ENCODE measurements at regions not wholly inside any gene's neighbourhood (a gene's known extent, or its start where the extent isn't known, plus 50 kb on each side); places are given as distances from the start of the nearest gene placed in this dataset.

- H3K4me3 ChIP-seq (replicated peaks; ENCODE audit: low read depth, low read length) = no peak overlapping the region
- TF ChIP-seq CTCF (IDR thresholded peaks at IDR 0.05; ENCODE audit: low read length, missing control alignments) = no peak
- DNase-seq (ENCODE audit: low read depth) = no peak
These were observed 78.5 kb upstream of the SULT1C3 start for GRCh38 chr2:108161298-108161697.

- no peak for DNase-seq (ENCODE audit: low read depth)
- no peak for TF ChIP-seq CTCF (IDR thresholded peaks at IDR 0.05; ENCODE audit: low read length, missing control alignments)
- no peak overlapping the region for H3K4me3 ChIP-seq (replicated peaks; ENCODE audit: low read depth, low read length)
These were observed 75.5 kb upstream of the SULT1C3 start for GRCh38 chr2:108164318-108164717.

GRCh38 chr2:108165729-108166128 lies 74.0 kb upstream of the SULT1C3 start:
- no peak for DNase-seq (ENCODE audit: low read depth)
- H3K4me3 ChIP-seq (replicated peaks; ENCODE audit: low read depth, low read length) = no peak overlapping the region
- no peak for TF ChIP-seq CTCF (IDR thresholded peaks at IDR 0.05; ENCODE audit: low read length, missing control alignments)

DNA sequence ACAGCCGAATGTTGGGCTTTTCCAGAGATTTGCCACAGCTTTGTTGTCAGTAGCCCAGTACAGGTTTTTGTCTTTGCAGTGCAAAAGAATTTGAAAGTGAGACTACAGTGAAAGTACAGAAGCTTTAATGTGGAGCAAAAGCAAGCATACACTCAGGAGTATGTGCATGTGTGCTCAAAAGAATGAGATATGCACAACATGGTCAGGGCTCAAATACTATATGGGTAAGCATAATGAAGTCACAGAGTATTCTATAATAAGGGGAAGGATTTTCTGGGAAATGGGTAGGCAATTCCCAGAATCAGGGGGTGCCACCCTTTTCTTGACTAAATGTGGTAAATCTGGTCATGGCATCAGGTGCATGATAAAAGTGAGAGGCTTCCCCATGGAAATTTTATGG lies 72.1 kb upstream of the SULT1C3 start:
- no peak for DNase-seq (ENCODE audit: low read depth)
- H3K4me3 ChIP-seq (replicated peaks; ENCODE audit: low read depth, low read length) = no peak overlapping the region
- no peak for TF ChIP-seq CTCF (IDR thresholded peaks at IDR 0.05; ENCODE audit: low read length, missing control alignments)

GRCh38 chr2:108169982-108170625 lies 69.7 kb upstream of the SULT1C3 start:
- TF ChIP-seq CTCF (IDR thresholded peaks at IDR 0.05; ENCODE audit: low read length, missing control alignments) = peak; percentile 47
- no peak overlapping the region for H3K4me3 ChIP-seq (replicated peaks; ENCODE audit: low read depth, low read length)
- peak; percentile 40 for DNase-seq (ENCODE audit: low read depth)

DNA sequence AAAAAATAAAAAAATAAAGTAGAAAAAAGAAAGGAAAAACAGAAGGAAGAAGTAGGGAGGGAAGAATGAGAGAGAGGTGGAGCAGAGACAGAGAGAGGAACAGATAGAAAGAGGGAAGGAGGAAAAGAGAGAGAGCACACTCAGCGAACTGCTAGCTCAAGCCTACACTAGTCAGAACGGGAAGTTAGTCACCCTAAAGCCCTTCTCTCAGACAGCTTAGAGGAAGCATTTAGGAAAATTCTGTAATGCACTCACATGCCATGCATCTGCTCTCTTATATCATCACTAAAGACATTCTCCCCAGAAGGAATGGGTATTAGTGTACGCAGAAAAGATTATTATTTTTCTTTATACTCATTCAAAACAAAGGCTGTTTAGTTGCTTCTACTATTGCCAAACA lies 68.1 kb upstream of the SULT1C3 start:
- no peak overlapping the region for H3K4me3 ChIP-seq (replicated peaks; ENCODE audit: low read depth, low read length)
- DNase-seq (ENCODE audit: low read depth) = no peak

More for the DNA sequence above, 68.1 kb upstream of the SULT1C3 start:
- no peak for TF ChIP-seq CTCF (IDR thresholded peaks at IDR 0.05; ENCODE audit: low read length, missing control alignments)
